ENCODE measurements at regions not wholly inside any gene's neighbourhood (a gene's known extent, or its start where the extent isn't known, plus 50 kb on each side); places are given as distances from the start of the nearest gene placed in this dataset.
"Not testable (repeated sequence)": the region's sequence is repeated elsewhere in the genome, so short reads cannot be mapped to it uniquely, and the experiment has no call there.

DNA sequence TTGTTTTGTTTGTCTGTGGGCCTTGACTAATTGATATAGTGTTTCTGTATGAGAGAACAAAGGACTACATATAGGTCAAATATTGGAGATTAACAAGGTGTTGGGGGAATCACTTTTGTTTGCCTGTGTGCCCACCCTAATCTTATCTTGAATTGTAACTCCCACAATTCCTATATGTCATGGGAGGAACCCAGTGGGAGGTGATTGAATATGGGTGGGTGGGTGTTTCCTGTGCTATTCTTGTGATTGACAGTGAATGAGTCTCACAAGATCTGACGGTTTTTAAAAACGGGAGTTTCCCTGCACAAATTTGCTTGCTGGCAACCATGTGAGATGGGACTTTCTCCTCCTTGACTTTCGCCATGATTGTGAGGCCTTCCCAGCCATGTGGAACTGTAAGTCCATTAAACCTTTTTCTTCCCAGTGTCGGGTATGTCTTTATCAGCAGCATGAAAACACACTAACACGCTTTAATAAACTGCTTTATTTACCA lies 64.9 kb upstream of the HSPB3 start:
- ATAC-seq (no peak), DNase-seq (no peak)
- no peak overlapping the region for H3K27ac ChIP-seq
- H3K4me1 ChIP-seq, result no peaks in the 10 kb centered on the region
- H3K9me3 ChIP-seq, result no peaks in the 10 kb centered on the region
- TF ChIP-seq, protein P1, sequence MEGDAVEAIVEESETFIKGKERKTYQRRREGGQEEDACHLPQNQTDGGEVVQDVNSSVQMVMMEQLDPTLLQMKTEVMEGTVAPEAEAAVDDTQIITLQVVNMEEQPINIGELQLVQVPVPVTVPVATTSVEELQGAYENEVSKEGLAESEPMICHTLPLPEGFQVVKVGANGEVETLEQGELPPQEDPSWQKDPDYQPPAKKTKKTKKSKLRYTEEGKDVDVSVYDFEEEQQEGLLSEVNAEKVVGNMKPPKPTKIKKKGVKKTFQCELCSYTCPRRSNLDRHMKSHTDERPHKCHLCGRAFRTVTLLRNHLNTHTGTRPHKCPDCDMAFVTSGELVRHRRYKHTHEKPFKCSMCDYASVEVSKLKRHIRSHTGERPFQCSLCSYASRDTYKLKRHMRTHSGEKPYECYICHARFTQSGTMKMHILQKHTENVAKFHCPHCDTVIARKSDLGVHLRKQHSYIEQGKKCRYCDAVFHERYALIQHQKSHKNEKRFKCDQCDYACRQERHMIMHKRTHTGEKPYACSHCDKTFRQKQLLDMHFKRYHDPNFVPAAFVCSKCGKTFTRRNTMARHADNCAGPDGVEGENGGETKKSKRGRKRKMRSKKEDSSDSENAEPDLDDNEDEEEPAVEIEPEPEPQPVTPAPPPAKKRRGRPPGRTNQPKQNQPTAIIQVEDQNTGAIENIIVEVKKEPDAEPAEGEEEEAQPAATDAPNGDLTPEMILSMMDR (IDR thresholded peaks at IDR 0.05), result no peak
- H3K27me3 ChIP-seq, result no peaks in the 10 kb centered on the region
- H3K4me3 ChIP-seq, result no peak overlapping the region
- intact Hi-C loops (cut with DNase I), result no loop called here
- no peaks in the 10 kb centered on the region for H3K36me3 ChIP-seq

DNA sequence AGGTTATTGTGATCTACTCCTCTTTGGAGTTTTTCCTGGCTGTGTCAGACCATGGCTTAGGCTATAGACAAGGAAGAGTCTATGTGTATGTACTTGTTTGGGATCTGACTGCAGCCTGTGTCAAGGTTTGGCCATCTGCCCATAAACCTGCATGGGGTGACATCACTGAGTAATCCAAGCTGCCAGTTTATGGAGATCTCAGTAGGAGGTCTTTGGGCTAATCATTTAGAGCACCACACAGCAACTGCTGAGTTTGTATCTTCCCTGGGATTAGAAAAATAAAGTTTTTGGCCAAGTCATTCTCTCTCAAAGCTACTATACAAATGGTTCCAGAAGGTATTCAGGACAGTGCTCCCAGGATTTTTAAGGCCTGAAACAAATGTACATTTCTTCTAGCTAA lies 65.5 kb upstream of the HSPB3 start:
- no peak for DNase-seq
- intact Hi-C loops (cut with DNase I), result no loop called here

DNA sequence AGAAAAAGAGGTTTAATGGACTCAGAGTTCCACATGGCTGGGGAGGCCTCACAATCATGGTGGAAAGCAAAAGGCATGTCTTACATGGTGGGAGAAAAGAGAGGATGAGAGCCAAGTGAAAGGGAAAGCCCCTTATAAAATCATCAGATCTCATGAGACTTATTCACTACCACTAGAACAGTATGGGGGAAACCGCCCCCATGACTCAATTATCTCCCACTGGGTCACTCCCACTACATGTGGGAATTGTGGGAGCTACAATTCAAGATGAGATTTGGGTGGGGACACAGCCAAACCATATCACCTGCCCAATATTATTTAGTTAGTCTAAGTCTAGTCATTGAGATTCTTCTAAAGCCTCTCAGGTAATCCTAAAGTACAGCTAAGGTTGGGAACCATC lies 66.1 kb upstream of the HSPB3 start:
- H3K27me3 ChIP-seq; H3K36me3 ChIP-seq; H3K4me3 ChIP-seq; H3K4me1 ChIP-seq; DNase-seq; intact Hi-C loops (cut with DNase I); ATAC-seq; H3K9me3 ChIP-seq; H3K27ac ChIP-seq: not testable (repeated sequence)

More for the DNA sequence above, 65.5 kb upstream of the HSPB3 start:
- Histone ChIP-seq H3K9me3 (no peaks in the 10 kb centered on the region), H3K27me3 (no peaks in the 10 kb centered on the region), H3K4me1 (no peaks in the 10 kb centered on the region), H3K36me3 (no peaks in the 10 kb centered on the region), H3K4me3 (no peak overlapping the region), H3K27ac (no peak overlapping the region)
- TF ChIP-seq, protein P1 (IDR thresholded peaks at IDR 0.05), result no peak
- no peak for ATAC-seq

DNA sequence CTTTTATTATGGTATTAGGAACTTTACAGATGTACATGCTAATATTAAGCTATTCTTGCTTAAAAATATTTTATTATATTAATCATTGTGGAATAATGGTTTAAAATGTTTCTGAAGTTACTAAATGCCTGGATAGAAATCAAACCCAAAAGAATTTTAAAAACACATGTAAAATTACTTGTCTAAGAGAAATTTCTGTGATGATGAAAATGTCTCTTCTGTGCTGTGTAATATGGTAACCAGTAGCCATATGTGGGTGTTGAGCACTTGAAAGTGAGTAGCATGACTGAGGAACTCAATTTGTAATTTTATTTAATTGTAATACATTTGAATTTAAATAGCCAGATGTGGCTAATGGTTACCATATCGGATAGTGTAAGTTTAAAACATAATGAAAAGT lies 66.7 kb upstream of the HSPB3 start:
- DNase-seq (no peak), ATAC-seq (no peak)
- H3K36me3 ChIP-seq, result no peaks in the 10 kb centered on the region
- no peaks in the 10 kb centered on the region for H3K4me1 ChIP-seq
- intact Hi-C loops (cut with DNase I), result no loop called here
- no peak overlapping the region for H3K4me3 ChIP-seq
- H3K27ac ChIP-seq, result no peak overlapping the region
- H3K27me3 ChIP-seq, result no peaks in the 10 kb centered on the region
- TF ChIP-seq, protein P1 (IDR thresholded peaks at IDR 0.05), result no peak
- H3K9me3 ChIP-seq, result no peaks in the 10 kb centered on the region

DNA sequence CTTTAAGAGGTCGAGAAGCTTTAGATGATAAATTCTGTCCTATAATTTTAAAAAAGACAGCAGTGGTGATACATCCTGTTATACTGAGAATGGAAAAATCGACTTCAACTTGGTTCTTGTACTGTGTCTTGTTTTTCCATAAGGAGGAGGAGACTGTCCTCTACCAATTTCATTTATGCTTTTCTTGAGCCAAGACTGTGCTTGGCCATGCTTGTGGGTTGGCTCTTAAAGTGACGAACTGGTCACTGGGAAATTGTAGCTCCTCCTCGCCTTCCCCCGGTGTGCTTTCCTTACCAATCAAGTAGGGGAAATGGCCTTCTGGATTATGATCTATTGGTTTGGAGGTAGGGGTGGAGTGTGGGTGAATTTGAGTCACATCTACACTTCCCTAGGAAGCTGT lies 67.1 kb upstream of the HSPB3 start:
- no peaks in the 10 kb centered on the region for H3K36me3 ChIP-seq
- H3K27ac ChIP-seq, result no peak overlapping the region
- no peaks in the 10 kb centered on the region for H3K9me3 ChIP-seq
- no peak for DNase-seq
- H3K27me3 ChIP-seq, result no peaks in the 10 kb centered on the region
- TF ChIP-seq, protein P1 (IDR thresholded peaks at IDR 0.05), result no peak
- H3K4me1 ChIP-seq, result no peaks in the 10 kb centered on the region
- intact Hi-C loops (cut with DNase I), result no loop called here
- no peak overlapping the region for H3K4me3 ChIP-seq
- ATAC-seq, result no peak

DNA sequence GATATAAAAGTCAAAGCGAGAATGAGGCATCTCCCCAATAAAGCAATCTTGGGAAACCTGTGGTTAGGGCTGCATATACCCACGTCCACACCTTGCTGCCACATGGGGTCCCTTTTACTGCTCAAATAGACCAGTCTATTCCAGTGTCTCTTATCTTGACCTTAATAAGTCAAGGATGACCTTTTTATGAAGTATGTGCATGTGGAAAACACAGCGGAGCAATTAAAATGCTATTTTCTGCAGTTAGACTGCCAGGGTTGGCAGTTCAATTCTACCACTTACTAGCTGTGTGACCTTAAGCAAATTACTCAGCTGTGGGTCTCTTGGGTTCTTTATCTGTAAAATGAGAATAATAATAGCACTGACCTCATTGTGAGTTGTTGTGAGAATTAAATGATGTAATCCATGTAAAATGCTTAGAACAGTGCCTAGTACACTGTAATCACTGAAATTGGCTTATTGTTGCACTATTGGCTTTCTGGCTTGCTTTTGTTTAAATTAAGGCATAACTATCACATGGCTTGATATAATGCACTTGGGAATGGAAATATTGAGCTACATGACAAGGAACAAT lies 67.8 kb upstream of the HSPB3 start:
- Histone ChIP-seq H3K27ac (no peak overlapping the region), H3K9me3 (no peaks in the 10 kb centered on the region), H3K27me3 (no peaks in the 10 kb centered on the region), H3K36me3 (no peaks in the 10 kb centered on the region), H3K4me1 (no peaks in the 10 kb centered on the region), H3K4me3 (no peak overlapping the region)
- TF ChIP-seq, protein P1 (IDR thresholded peaks at IDR 0.05), result no peak
- intact Hi-C loops (cut with DNase I), result no loop called here
- ATAC-seq (no peak), DNase-seq (no peak)
